Pancreas (tissue), 10 donors: ENCODE measurements at regions not wholly inside any gene's neighbourhood (a gene's known extent, or its start where the extent isn't known, plus 50 kb on each side); places are given as distances from the start of the nearest gene placed in this dataset.
A peak's percentile ranks its signal among the peaks of the same experiment; 100 is the strongest.

Experiments
- ATAC-seq, 4 donors: fragments of 200-7000 bp; cut with Tn5 transposase; one replicate each; pipeline versions ENCODE4 v1.8.0 to v1.9.1; 2020; ENCODE audit warnings: mild to moderate bottlenecking in 4 of 4, moderate library complexity in 4 of 4
- DNase-seq, 6 donors: peaks; one replicate each; pipeline ENCODE4 v3.0.0-alpha.2; 2020
- FAIRE-seq: peaks from 2 replicates; lab custom pipeline; 2012; peaks lifted over from hg19 to GRCh38; lab: Jason Lieb, UNC
- H3K27ac ChIP-seq, 4 donors: fragments of 200-600 bp; sonication (generic); 1 replicate in 3 of 4; 2 replicates in 1 of 4; pipeline versions ENCODE4 v1.5.0 to v1.8.0; 2020
- H3K27me3 ChIP-seq, 4 donors: fragments of 200-600 bp; one replicate each; pipeline ENCODE4 v1.8.0; 2021
- H3K36me3 ChIP-seq, 3 donors: fragments of 200-600 bp; sonication (generic) in 1 of 3; one replicate each; pipeline versions ENCODE4 v1.5.0 to v1.8.0; 2020 to 2021
- H3K4me1 ChIP-seq, 3 donors: fragments of 200-600 bp; one replicate each; pipeline ENCODE4 v1.8.0; 2021
- H3K4me3 ChIP-seq, 4 donors: fragments of 200-600 bp; sonication (generic) in 2 of 4; one replicate each; pipeline versions ENCODE4 v1.5.0 to v1.8.0; 2020 to 2021
- H3K9me3 ChIP-seq, 4 donors: fragments of 200-600 bp; one replicate each; pipeline ENCODE4 v1.8.0; 2021
- CTCF ChIP-seq, 4 donors: fragments of 200-600 bp; sonication (generic) in 3 of 4; IDR thresholded peaks; one replicate each; pipeline versions ENCODE4 v1.5.0 to v1.8.0; 2021; ENCODE audit warnings: antibody characterized with exemption in 4 of 4
- WGBS, 2 donors: extraction: QIAGEN DNeasy Blood & Tissue Kit; methylation state at CpG; one replicate each; pipeline ENCODE4 v1.1.7; 2013; 5-methylcytosine and 5-hydroxymethylcytosine counted together
- intact Hi-C, 3 donors: fragments of 100-400 bp; cut with DNase I; formaldehyde crosslinking; loops; one replicate each; pipeline versions ENCODE4 v1.11.1 to v1.14.2; 2022
- donor health status: healthy with polysubstance abuse.
- donor health status: DM: no; HTN: no; CAD: no; lungs with moderate emphysema.
- donor health status: DM: no; HTN: no; CAD: no.
- donor health status: control.
- donor health status: control.
- donor health status: Bipolar disorder and iron deficiency.
- donor health status: DM: yes; HTN: yes; CAD: no.
- donor health status: DM: no; HTN: no; CAD: no.
- donor health status: DM: no; HTN: no; CAD: no.
- donor health status: DM: yes; HTN: yes; CAD: no.

- ATAC-seq (no peak), DNase-seq (no peak), FAIRE-seq (no peak)
- 49 to 56% methylated on average over 3 of the region's 3 CpGs for WGBS, 2 donors
- Histone ChIP-seq H3K9me3 (no peaks in the 10 kb centered on the region), H3K27me3 (no peaks in the 10 kb centered on the region), H3K36me3 (no peaks in the 10 kb centered on the region), H3K4me3 (no peak overlapping the region), H3K27ac (no peak overlapping the region), H3K4me1 (no peaks in the 10 kb centered on the region)
- intact Hi-C loops: no loop called here
- no peak for TF ChIP-seq CTCF (IDR thresholded peaks at IDR 0.05)
Measured at GRCh38 chr10:62548686-62549085, 174.5 kb downstream of the ZNF365 start.

GRCh38 chr10:62550173-62550572 lies 176.0 kb downstream of the ZNF365 start:
- H3K36me3 ChIP-seq: no peaks in the 10 kb centered on the region
- H3K4me1 ChIP-seq: no peaks in the 10 kb centered on the region
- DNase-seq (no peak), ATAC-seq (no peak), FAIRE-seq (no peak)
- H3K9me3 ChIP-seq: no peaks in the 10 kb centered on the region
- no peak overlapping the region for H3K4me3 ChIP-seq
- intact Hi-C loops: no loop called here
- 71 to 88% methylated on average over 1 of the region's 1 CpG for WGBS, 2 donors
- no peak for TF ChIP-seq CTCF (IDR thresholded peaks at IDR 0.05)
- H3K27ac ChIP-seq: no peak overlapping the region
- H3K27me3 ChIP-seq: no peaks in the 10 kb centered on the region

- Histone ChIP-seq H3K27me3 (no peaks in the 10 kb centered on the region), H3K4me3 (no peak overlapping the region), H3K4me1 (no peaks in the 10 kb centered on the region), H3K27ac (no peak overlapping the region), H3K9me3 (no peaks in the 10 kb centered on the region), H3K36me3 (no peaks in the 10 kb centered on the region)
- TF ChIP-seq CTCF (IDR thresholded peaks at IDR 0.05): peak in 2 of 4 donors; percentile 21 to 25
- no peak for FAIRE-seq
- 43 to 46% methylated on average over 7 of the region's 7 CpGs for WGBS, 2 donors
- DNase-seq: peak in 1 of 6 donors; percentile 12
- peak in 3 of 4 donors; percentile 57 to 61 (median 61) for ATAC-seq
- intact Hi-C loops: no loop called here
Measured at GRCh38 chr10:62554632-62555199, 180.5 kb downstream of the ZNF365 start.

- no peak overlapping the region for H3K4me3 ChIP-seq
- no peak overlapping the region for H3K27ac ChIP-seq
- WGBS, 2 donors: 68 to 85% methylated on average over 5 of the region's 5 CpGs
- DNase-seq: no peak
- H3K9me3 ChIP-seq: no peaks in the 10 kb centered on the region
- FAIRE-seq: no peak
- H3K4me1 ChIP-seq: no peaks in the 10 kb centered on the region
- ATAC-seq: no peak
- intact Hi-C loops: no loop called here
- no peaks in the 10 kb centered on the region for H3K36me3 ChIP-seq
- TF ChIP-seq CTCF (IDR thresholded peaks at IDR 0.05): no peak
- no peaks in the 10 kb centered on the region for H3K27me3 ChIP-seq
Measured at GRCh38 chr10:62559481-62560200, 185.5 kb downstream of the ZNF365 start.

GRCh38 chr10:62560201-62560819 lies 186.1 kb downstream of the ZNF365 start:
- DNase-seq (no peak), ATAC-seq (peak in 1 of 4 donors; percentile 31), FAIRE-seq (no peak)
- Histone ChIP-seq H3K4me1 (no peaks in the 10 kb centered on the region), H3K36me3 (no peaks in the 10 kb centered on the region), H3K4me3 (no peak overlapping the region), H3K27ac (no peak overlapping the region), H3K27me3 (no peaks in the 10 kb centered on the region), H3K9me3 (no peaks in the 10 kb centered on the region)
- 47 to 58% methylated on average over 4 of the region's 4 CpGs for WGBS, 2 donors
- no peak for TF ChIP-seq CTCF (IDR thresholded peaks at IDR 0.05)
- intact Hi-C loops: no loop called here
